ENCODE measurements at regions not wholly inside any gene's neighbourhood (a gene's known extent, or its start where the extent isn't known, plus 50 kb on each side); places are given as distances from the start of the nearest gene placed in this dataset.

DNA sequence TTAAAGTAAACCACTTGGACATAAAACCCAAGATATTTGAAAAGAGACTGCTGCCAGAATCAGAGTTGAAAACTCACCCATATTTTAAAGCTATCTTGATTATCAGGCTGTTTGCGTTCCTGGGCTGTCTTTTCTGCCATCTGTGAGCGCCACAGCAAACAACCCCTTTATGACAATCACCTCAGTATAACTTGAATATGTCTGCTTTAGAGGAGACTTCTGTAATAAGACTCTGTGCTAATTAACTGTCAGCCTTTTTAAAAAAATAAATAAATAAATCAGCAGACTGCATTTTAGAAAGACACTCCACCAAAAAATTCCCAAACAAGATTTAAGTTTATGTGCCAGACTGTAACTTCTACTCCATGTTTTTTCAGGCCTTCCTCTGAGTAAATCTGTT lies 375.7 kb upstream of the CCNH start:
- in situ Hi-C loops (cut with MboI), result no loop called here
- Histone ChIP-seq H3K4me2 (ENCODE audit: control insufficient read depth, insufficient read depth) (no peak overlapping the region), H3K9ac (ENCODE audit: control insufficient read depth, insufficient read depth, low read length) (no peak overlapping the region), H3K4me1 (ENCODE audit: control insufficient read depth, insufficient read depth, low read length) (no peaks in the 10 kb centered on the region), H3K36me3 (ENCODE audit: control insufficient read depth in 2 of 2, insufficient read depth in 2 of 2, low read length in 1 of 2) (no peaks in the 10 kb centered on the region), H2AFZ (ENCODE audit: control insufficient read depth, low read depth, low read length) (no peak overlapping the region), H3K27ac (ENCODE audit: control insufficient read depth, insufficient read depth) (no peak overlapping the region), H3K79me2 (ENCODE audit: control insufficient read depth, insufficient read depth, low read length) (no peaks in the 10 kb centered on the region), H3K27me3 (replicated peaks in 1 of 2; ENCODE audit: control insufficient read depth in 2 of 2, insufficient read depth in 2 of 2, low read length in 1 of 2) (no peaks in the 10 kb centered on the region), H3K4me3 (no peak overlapping the region), H3K9me3 (replicated peaks; ENCODE audit: control insufficient read depth, insufficient read depth, low read length) (no peaks in the 10 kb centered on the region), H4K20me1 (ENCODE audit: control insufficient read depth, insufficient read depth) (no peaks in the 10 kb centered on the region)
- ChIA-PET RAD21 (ENCODE audit: unreplicated experiment) (interaction anchor here (0.8 kb wide), 1 partner anchor 892 kb away, joined by 3 read pairs; no protein-coding TSS in a partner anchor), CTCF (interaction anchor here (1.0 kb wide), 1 partner anchor 903 kb away, joined by 3 read pairs; no protein-coding TSS in a partner anchor), POLR2A (no interaction called here), SMC1A (ENCODE audit: uncharacterized antibody, unreplicated experiment) (no interaction called here)
- ATAC-seq, result no peak
- 35% methylated on average over 2 of the region's 2 CpGs for WGBS (ENCODE audit: insufficient coverage, insufficient replicate concordance, low lambda C conversion rate, missing lambda C conversion rate)
- TF ChIP-seq FOXK2 (IDR thresholded peaks at IDR 0.05) (no peak), HSF1 (IDR thresholded peaks at IDR 0.05; ENCODE audit: low read depth, low read length) (no peak), TBL1XR1 (IDR thresholded peaks at IDR 0.05; ENCODE audit: low read depth, low read length) (no peak), HDGF (IDR thresholded peaks at IDR 0.05) (no peak), SMAD5 (IDR thresholded peaks at IDR 0.05; ENCODE audit: low read depth) (no peak)
- TF ChIP-seq, protein P1, sequence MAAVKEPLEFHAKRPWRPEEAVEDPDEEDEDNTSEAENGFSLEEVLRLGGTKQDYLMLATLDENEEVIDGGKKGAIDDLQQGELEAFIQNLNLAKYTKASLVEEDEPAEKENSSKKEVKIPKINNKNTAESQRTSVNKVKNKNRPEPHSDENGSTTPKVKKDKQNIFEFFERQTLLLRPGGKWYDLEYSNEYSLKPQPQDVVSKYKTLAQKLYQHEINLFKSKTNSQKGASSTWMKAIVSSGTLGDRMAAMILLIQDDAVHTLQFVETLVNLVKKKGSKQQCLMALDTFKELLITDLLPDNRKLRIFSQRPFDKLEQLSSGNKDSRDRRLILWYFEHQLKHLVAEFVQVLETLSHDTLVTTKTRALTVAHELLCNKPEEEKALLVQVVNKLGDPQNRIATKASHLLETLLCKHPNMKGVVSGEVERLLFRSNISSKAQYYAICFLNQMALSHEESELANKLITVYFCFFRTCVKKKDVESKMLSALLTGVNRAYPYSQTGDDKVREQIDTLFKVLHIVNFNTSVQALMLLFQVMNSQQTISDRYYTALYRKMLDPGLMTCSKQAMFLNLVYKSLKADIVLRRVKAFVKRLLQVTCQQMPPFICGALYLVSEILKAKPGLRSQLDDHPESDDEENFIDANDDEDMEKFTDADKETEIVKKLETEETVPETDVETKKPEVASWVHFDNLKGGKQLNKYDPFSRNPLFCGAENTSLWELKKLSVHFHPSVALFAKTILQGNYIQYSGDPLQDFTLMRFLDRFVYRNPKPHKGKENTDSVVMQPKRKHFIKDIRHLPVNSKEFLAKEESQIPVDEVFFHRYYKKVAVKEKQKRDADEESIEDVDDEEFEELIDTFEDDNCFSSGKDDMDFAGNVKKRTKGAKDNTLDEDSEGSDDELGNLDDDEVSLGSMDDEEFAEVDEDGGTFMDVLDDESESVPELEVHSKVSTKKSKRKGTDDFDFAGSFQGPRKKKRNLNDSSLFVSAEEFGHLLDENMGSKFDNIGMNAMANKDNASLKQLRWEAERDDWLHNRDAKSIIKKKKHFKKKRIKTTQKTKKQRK (IDR thresholded peaks at IDR 0.05; ENCODE audit: low read depth, low read length), result no peak
- intact Hi-C loops (cut with micrococcal nuclease; ENCODE audit: unreplicated experiment), result no loop called here
- no TSS peak for BruUV-seq (replicated peaks)
- FAIRE-seq, result no peak
- DNase-seq (ENCODE audit: low read depth, low spot score), result no peak

All from GM12878 (cell line).